B cell (primary cell): ENCODE measurements at regions not wholly inside any gene's neighbourhood (a gene's known extent, or its start where the extent isn't known, plus 50 kb on each side); places are given as distances from the start of the nearest gene placed in this dataset.

ENCODE experiments used
- ATAC-seq: fragments of 200-7000 bp; cut with Tn5 transposase; one replicate; pipeline ENCODE4 v1.10.0; 2021; ENCODE audit warnings: low read depth, mild to moderate bottlenecking, moderate number of reproducible peaks, moderate library complexity
- CTCF ChIA-PET: fragments of 350-600 bp; sonication (Branson Sonifier 250); formaldehyde crosslinking; loops from one replicate; lab custom pipeline; 2021; ENCODE audit warnings: antibody characterized with exemption, inconsistent platforms; lab: Charles Lee
- POLR2A ChIA-PET: fragments of 350-600 bp; sonication (Branson Sonifier 250); formaldehyde crosslinking; loops from one replicate; lab custom pipeline; 2021; ENCODE audit warnings: antibody characterized with exemption; lab: Charles Lee
- DNase-seq: peaks from one replicate; pipeline ENCODE4 v3.0.0; 2013
- H2AFZ ChIP-seq: 2 replicates; pipeline ENCODE4 v1.6.1; 2012; ENCODE audit warnings: mild to moderate bottlenecking, low read depth, low read length; ENCODE audit not compliant: insufficient read depth, poor library complexity, severe bottlenecking
- H3K27ac ChIP-seq, 2 donors: 1 replicate in 1 of 2; 2 replicates in 1 of 2; pipeline ENCODE4 v1.5.1; 2012 to 2013; ENCODE audit warnings: low read length in 2 of 2, mild to moderate bottlenecking in 2 of 2, moderate library complexity in 1 of 2
- H3K27me3 ChIP-seq, 4 experiments: fragments of 200-600 bp in 1 of 4; sonication (generic) in 1 of 4; replicated peaks in 1 of 4; 1 replicate in 2 of 4; 2 replicates in 2 of 4; pipeline versions ENCODE4 v1.6.1 to v1.7.0; 2013 to 2016; ENCODE audit warnings: low read length in 3 of 4, mild to moderate bottlenecking in 2 of 4, mixed read lengths in 1 of 4, moderate library complexity in 1 of 4; ENCODE audit not compliant: insufficient read depth in 4 of 4, control insufficient read depth in 3 of 4; ENCODE audit errors: control extremely low read depth in 1 of 4
- H3K36me3 ChIP-seq, 2 experiments: replicated peaks in 1 of 2; 1 replicate in 1 of 2; 2 replicates in 1 of 2; pipeline versions ENCODE4 v1.6.1 to v1.7.1; 2013; ENCODE audit warnings: low read length in 1 of 2; ENCODE audit not compliant: insufficient read depth in 2 of 2, control insufficient read depth in 1 of 2; ENCODE audit errors: control extremely low read depth in 1 of 2, extremely low read depth in 1 of 2
- H3K4me1 ChIP-seq, 2 donors: fragments of 200-600 bp in 1 of 2; sonication (generic) in 1 of 2; 1 replicate in 1 of 2; 2 replicates in 1 of 2; pipeline versions ENCODE4 v1.5.1 to v1.6.1; 2013 to 2017; ENCODE audit warnings: low read length in 2 of 2; ENCODE audit not compliant: control insufficient read depth in 2 of 2, insufficient read depth in 2 of 2
- H3K4me2 ChIP-seq: replicated peaks from 2 replicates; pipeline ENCODE3; 2012; ENCODE audit warnings: mild to moderate bottlenecking, low read depth, low read length; ENCODE audit not compliant: poor library complexity, severe bottlenecking
- H3K4me3 ChIP-seq, 5 experiments: fragments of 200-600 bp in 1 of 5; sonication (generic) in 1 of 5; 1 replicate in 3 of 5; 2 replicates in 2 of 5; pipeline versions ENCODE4 v1.5.1 to v1.7.0; 2011 to 2016; ENCODE audit warnings: low read length in 4 of 5, mild to moderate bottlenecking in 4 of 5, low read depth in 2 of 5, control low read depth in 1 of 5, moderate library complexity in 1 of 5; ENCODE audit not compliant: insufficient read depth in 1 of 5; ENCODE audit errors: control extremely low read depth in 1 of 5, extremely low read depth in 1 of 5
- H3K79me2 ChIP-seq: fragments of 200-600 bp; sonication (generic); one replicate; pipeline ENCODE4 v1.6.0; 2016; ENCODE audit warnings: low read length; ENCODE audit not compliant: control insufficient read depth, insufficient read depth
- H3K9ac ChIP-seq: fragments of 200-600 bp; sonication (generic); 2 replicates; pipeline ENCODE4 v1.6.1; 2017; ENCODE audit warnings: mild to moderate bottlenecking, low read length, moderate library complexity
- H3K9me3 ChIP-seq, 3 donors: one replicate each; pipeline versions ENCODE4 v1.6.1 to v1.7.1; 2013; ENCODE audit warnings: low read length in 2 of 3; ENCODE audit not compliant: control insufficient read depth in 2 of 3, insufficient read depth in 1 of 3; ENCODE audit errors: control extremely low read depth in 1 of 3
- H4K20me1 ChIP-seq: 2 replicates; pipeline ENCODE4 v1.6.0; 2012; ENCODE audit warnings: mild to moderate bottlenecking, low read length; ENCODE audit not compliant: insufficient read depth, control insufficient read depth, poor library complexity, severe bottlenecking
- H3K27ac Mint-ChIP-seq: one replicate; pipeline ENCODE4 v1.8.0; 2021; ENCODE audit warnings: mixed read lengths
- H3K27me3 Mint-ChIP-seq: one replicate; pipeline ENCODE4 v1.8.0; 2021; ENCODE audit warnings: mixed read lengths
- H3K4me1 Mint-ChIP-seq: one replicate; pipeline ENCODE4 v1.8.0; 2021; ENCODE audit warnings: mixed read lengths
- H3K4me3 Mint-ChIP-seq: one replicate; pipeline ENCODE4 v1.8.0; 2021; ENCODE audit warnings: mixed read lengths
- H3K9me3 Mint-ChIP-seq: one replicate; pipeline ENCODE4 v1.8.0; 2022; ENCODE audit warnings: mixed read lengths; ENCODE audit not compliant: insufficient read depth
- EZH2 ChIP-seq: IDR thresholded peaks from 2 replicates; pipeline ENCODE4 v1.6.1; 2012; ENCODE audit warnings: borderline replicate concordance, low read depth, mild to moderate bottlenecking, moderate library complexity, low read length; ENCODE audit not compliant: insufficient read depth, poor library complexity, severe bottlenecking
- WGBS: methylation state at CpG from one replicate; pipeline ENCODE4 v1.1.5; 2013; ENCODE audit warnings: missing lambda C conversion rate; ENCODE audit not compliant: insufficient coverage; 5-methylcytosine and 5-hydroxymethylcytosine counted together
- intact Hi-C: fragments of 100-400 bp; cut with micrococcal nuclease; formaldehyde crosslinking; loops from one replicate; pipeline ENCODE4 v1.10.0; 2022
- TF ChIP-seq, protein P1 (sequence below): fragments of 200-600 bp; IDR thresholded peaks from one replicate; pipeline ENCODE4 v1.8.0; 2022; ENCODE audit warnings: antibody characterized with exemption, mild to moderate bottlenecking

GRCh38 chr6:102773636-102774035 is 1380.1 kb downstream of the GRIK2 start:
- no peak overlapping the region for H3K4me2 ChIP-seq
- H3K9me3 Mint-ChIP-seq, result peaks cover 2% of the 10 kb centered on the region
- ATAC-seq (no peak), DNase-seq (no peak)
- H3K36me3 ChIP-seq, result no peaks in the 10 kb centered on the region
- no peak overlapping the region for H3K9ac ChIP-seq
- no peaks in the 10 kb centered on the region for H3K4me1 Mint-ChIP-seq
- H3K27ac ChIP-seq, result no peak overlapping the region
- H3K4me1 ChIP-seq, result no peaks in the 10 kb centered on the region
- no CpG with 5 or more reads among the region's 2 CpGs for WGBS
- H2AFZ ChIP-seq, result no peak overlapping the region
- no peaks in the 10 kb centered on the region for H3K27me3 ChIP-seq
- no peaks in the 10 kb centered on the region for H3K79me2 ChIP-seq
- ChIA-PET CTCF (no interaction called here), POLR2A (no interaction called here)
- TF ChIP-seq, protein P1, sequence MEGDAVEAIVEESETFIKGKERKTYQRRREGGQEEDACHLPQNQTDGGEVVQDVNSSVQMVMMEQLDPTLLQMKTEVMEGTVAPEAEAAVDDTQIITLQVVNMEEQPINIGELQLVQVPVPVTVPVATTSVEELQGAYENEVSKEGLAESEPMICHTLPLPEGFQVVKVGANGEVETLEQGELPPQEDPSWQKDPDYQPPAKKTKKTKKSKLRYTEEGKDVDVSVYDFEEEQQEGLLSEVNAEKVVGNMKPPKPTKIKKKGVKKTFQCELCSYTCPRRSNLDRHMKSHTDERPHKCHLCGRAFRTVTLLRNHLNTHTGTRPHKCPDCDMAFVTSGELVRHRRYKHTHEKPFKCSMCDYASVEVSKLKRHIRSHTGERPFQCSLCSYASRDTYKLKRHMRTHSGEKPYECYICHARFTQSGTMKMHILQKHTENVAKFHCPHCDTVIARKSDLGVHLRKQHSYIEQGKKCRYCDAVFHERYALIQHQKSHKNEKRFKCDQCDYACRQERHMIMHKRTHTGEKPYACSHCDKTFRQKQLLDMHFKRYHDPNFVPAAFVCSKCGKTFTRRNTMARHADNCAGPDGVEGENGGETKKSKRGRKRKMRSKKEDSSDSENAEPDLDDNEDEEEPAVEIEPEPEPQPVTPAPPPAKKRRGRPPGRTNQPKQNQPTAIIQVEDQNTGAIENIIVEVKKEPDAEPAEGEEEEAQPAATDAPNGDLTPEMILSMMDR, result no peak
- TF ChIP-seq EZH2, result no peak
- no peak overlapping the region for H3K4me3 Mint-ChIP-seq
- H3K9me3 ChIP-seq, result no peaks in the 10 kb centered on the region
- H3K27ac Mint-ChIP-seq, result no peak overlapping the region
- H3K4me3 ChIP-seq, result no peak overlapping the region
- H3K27me3 Mint-ChIP-seq, result no peaks in the 10 kb centered on the region
- intact Hi-C loops, result no loop called here
- no peaks in the 10 kb centered on the region for H4K20me1 ChIP-seq

DNA sequence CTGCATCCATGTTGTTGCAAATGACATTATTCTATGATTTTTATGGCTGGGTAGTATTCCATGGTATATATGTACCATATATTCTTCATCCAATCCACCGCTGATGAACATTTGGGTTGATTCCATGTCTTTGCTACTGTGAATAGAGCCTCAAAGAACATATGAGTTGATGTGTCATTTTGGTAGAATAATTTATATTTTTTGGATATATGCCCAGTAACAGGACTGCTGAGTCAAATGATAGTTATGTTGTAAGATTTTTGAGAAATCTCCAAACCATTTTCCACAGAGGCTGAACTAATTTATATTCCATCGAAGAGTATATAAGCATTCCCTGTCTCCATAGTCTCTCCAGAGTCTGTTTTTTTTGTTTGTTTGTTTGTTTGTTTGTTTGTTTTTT is 1373.5 kb downstream of the GRIK2 start:
- no peaks in the 10 kb centered on the region for H3K36me3 ChIP-seq
- no peaks in the 10 kb centered on the region for H3K4me1 Mint-ChIP-seq
- DNase-seq (no peak), ATAC-seq (no peak)
- no peak overlapping the region for H3K27ac Mint-ChIP-seq
- H3K27me3 Mint-ChIP-seq, result no peaks in the 10 kb centered on the region
- no CpG with 5 or more reads among the region's 2 CpGs for WGBS
- H2AFZ ChIP-seq, result no peak overlapping the region
- no peak overlapping the region for H3K27ac ChIP-seq
- H3K9ac ChIP-seq, result no peak overlapping the region
- no peak overlapping the region for H3K4me2 ChIP-seq
- no peak for TF ChIP-seq EZH2
- TF ChIP-seq, protein P1, result no peak
- no peaks in the 10 kb centered on the region for H3K79me2 ChIP-seq
- intact Hi-C loops, result no loop called here
- H3K9me3 ChIP-seq, result no peaks in the 10 kb centered on the region
- no peak overlapping the region for H3K4me3 Mint-ChIP-seq
- H3K4me1 ChIP-seq, result no peaks in the 10 kb centered on the region
- ChIA-PET CTCF (no interaction called here), POLR2A (no interaction called here)
- no peaks in the 10 kb centered on the region for H3K9me3 Mint-ChIP-seq
- no peak overlapping the region for H3K4me3 ChIP-seq
- no peaks in the 10 kb centered on the region for H4K20me1 ChIP-seq
- no peaks in the 10 kb centered on the region for H3K27me3 ChIP-seq
